Breast epithelium (tissue), 4 donors: ENCODE measurements at regions not wholly inside any gene's neighbourhood (a gene's known extent, or its start where the extent isn't known, plus 50 kb on each side); places are given as distances from the start of the nearest gene placed in this dataset.
"Not testable (repeated sequence)": the region's sequence is repeated elsewhere in the genome, so short reads cannot be mapped to it uniquely, and the experiment has no call there.

Experiments used
- DNase-seq, 2 donors: peaks; one replicate each; pipeline ENCODE4 v3.0.0-alpha.2; 2019; ENCODE audit warnings: low spot score in 2 of 2
- H3K27ac ChIP-seq, 2 donors: fragments of 200-600 bp; sonication (generic) in 1 of 2; one replicate each; pipeline ENCODE4 v1.5.1; 2016 to 2019; ENCODE audit warnings: mild to moderate bottlenecking in 1 of 2
- H3K27me3 ChIP-seq, 2 donors: fragments of 200-600 bp; sonication (generic) in 1 of 2; one replicate each; pipeline versions ENCODE4 v1.5.1 to v1.6.0; 2017 to 2019; ENCODE audit warnings: control low read depth in 1 of 2, mild to moderate bottlenecking in 1 of 2
- H3K36me3 ChIP-seq: fragments of 200-600 bp; one replicate; pipeline ENCODE4 v1.5.1; 2019
- H3K4me1 ChIP-seq, 2 donors: fragments of 200-600 bp; sonication (generic); one replicate each; pipeline ENCODE4 v1.5.1; 2016 to 2019; ENCODE audit warnings: control low read depth in 1 of 2
- H3K4me3 ChIP-seq, 3 donors: fragments of 200-600 bp; sonication (generic); 1 replicate in 2 of 3; 2 replicates in 1 of 3; pipeline ENCODE4 v1.5.1; 2016 to 2019; ENCODE audit warnings: mild to moderate bottlenecking in 3 of 3, moderate library complexity in 2 of 3
- H3K9me3 ChIP-seq, 2 donors: fragments of 200-600 bp; sonication (generic) in 1 of 2; one replicate each; pipeline ENCODE4 v1.5.1; 2016 to 2019; ENCODE audit warnings: control low read depth in 1 of 2
- CTCF ChIP-seq, 3 donors: fragments of 450-650 bp; IDR thresholded peaks; one replicate each; pipeline ENCODE4 v1.5.1; 2016 to 2017; ENCODE audit warnings: antibody characterized with exemption in 3 of 3, mild to moderate bottlenecking in 3 of 3, moderate library complexity in 3 of 3
- POLR2A ChIP-seq: fragments of 450-650 bp; IDR thresholded peaks from one replicate; pipeline ENCODE4 v1.6.1; 2016; ENCODE audit warnings: antibody characterized with exemption, mild to moderate bottlenecking, moderate library complexity
- POLR2AphosphoS5 ChIP-seq, 3 donors: sonication (generic); formaldehyde crosslinking; IDR thresholded peaks; one replicate each; pipeline ENCODE4 v1.6.1; 2017; ENCODE audit warnings: antibody characterized with exemption in 3 of 3
- intact Hi-C: fragments of 100-400 bp; cut with DNase I; formaldehyde crosslinking; loops from one replicate; pipeline ENCODE4 v1.15.1; 2023; ENCODE audit warnings: low total_unique reads

GRCh38 chr10:53487019-53487983, 714.7 kb upstream of the MBL2 start:
- TF ChIP-seq POLR2AphosphoS5 (IDR thresholded peaks at IDR 0.05): no peak
- TF ChIP-seq CTCF (IDR thresholded peaks at IDR 0.05): no peak
- no peak for TF ChIP-seq POLR2A
- no peak for DNase-seq

GRCh38 chr10:53485422-53485821, 712.8 kb upstream of the MBL2 start:
- H3K27ac ChIP-seq, H3K36me3 ChIP-seq, H3K4me1 ChIP-seq, intact Hi-C loops, DNase-seq, H3K4me3 ChIP-seq, H3K27me3 ChIP-seq: not testable (repeated sequence)
- peaks cover 0 to 19% of the 10 kb centered on the region in 2 donors for H3K9me3 ChIP-seq

More at GRCh38 chr10:53487019-53487983, 714.7 kb upstream of the MBL2 start:
- no peak overlapping the region for H3K27ac ChIP-seq
- no peaks in the 10 kb centered on the region for H3K27me3 ChIP-seq
- no peak overlapping the region for H3K4me3 ChIP-seq
- no peaks in the 10 kb centered on the region for H3K4me1 ChIP-seq
- intact Hi-C loops: no loop called here
- H3K9me3 ChIP-seq: peaks cover 0 to 19% of the 10 kb centered on the region in 2 donors
- no peaks in the 10 kb centered on the region for H3K36me3 ChIP-seq

GRCh38 chr10:53479365-53479764, 706.8 kb upstream of the MBL2 start:
- intact Hi-C loops: no loop called here
- no peaks in the 10 kb centered on the region for H3K27me3 ChIP-seq
- no peaks in the 10 kb centered on the region for H3K4me1 ChIP-seq
- H3K36me3 ChIP-seq: no peaks in the 10 kb centered on the region
- no peak overlapping the region for H3K27ac ChIP-seq
- DNase-seq: no peak
- H3K9me3 ChIP-seq: peaks cover 0 to 1% of the 10 kb centered on the region in 2 donors
- no peak overlapping the region for H3K4me3 ChIP-seq
- no peak for TF ChIP-seq POLR2A
- TF ChIP-seq CTCF (IDR thresholded peaks at IDR 0.05): no peak
- no peak for TF ChIP-seq POLR2AphosphoS5 (IDR thresholded peaks at IDR 0.05)

GRCh38 chr10:53477313-53477675, 704.7 kb upstream of the MBL2 start:
- Histone ChIP-seq H3K36me3 (no peaks in the 10 kb centered on the region), H3K27me3 (no peaks in the 10 kb centered on the region), H3K9me3 (no peaks in the 10 kb centered on the region), H3K4me1 (no peaks in the 10 kb centered on the region), H3K4me3 (no peak overlapping the region), H3K27ac (no peak overlapping the region)
- intact Hi-C loops: no loop called here
- no peak for TF ChIP-seq POLR2AphosphoS5 (IDR thresholded peaks at IDR 0.05)
- no peak for TF ChIP-seq CTCF (IDR thresholded peaks at IDR 0.05)
- no peak for TF ChIP-seq POLR2A
- no peak for DNase-seq

GRCh38 chr10:53476650-53477312, 704.2 kb upstream of the MBL2 start:
- intact Hi-C loops: no loop called here
- H3K36me3 ChIP-seq: no peaks in the 10 kb centered on the region

More at GRCh38 chr10:53476650-53477312, 704.2 kb upstream of the MBL2 start:
- no peak for DNase-seq
- Histone ChIP-seq H3K4me3 (no peak overlapping the region), H3K4me1 (no peaks in the 10 kb centered on the region), H3K27ac (no peak overlapping the region), H3K9me3 (no peaks in the 10 kb centered on the region), H3K27me3 (no peaks in the 10 kb centered on the region)
- TF ChIP-seq POLR2AphosphoS5 (IDR thresholded peaks at IDR 0.05) (no peak), CTCF (IDR thresholded peaks at IDR 0.05) (no peak), POLR2A (no peak)
